WTC11 (cell line): ENCODE measurements at regions not wholly inside any gene's neighbourhood (a gene's known extent, or its start where the extent isn't known, plus 50 kb on each side); places are given as distances from the start of the nearest gene placed in this dataset.

Experiments used
- ATAC-seq: fragments of 200-7000 bp; cut with Tn5 transposase; 2 replicates; pipeline ENCODE4 v1.10.0; 2021; ENCODE audit warnings: mild to moderate bottlenecking, moderate library complexity
- CTCF ChIA-PET: fragments of 300-600 bp; sonication (Branson Sonifier 250); formaldehyde crosslinking; loops from one replicate; lab custom pipeline; 2021; ENCODE audit warnings: antibody characterized with exemption; lab: Charles Lee
- POLR2A ChIA-PET: fragments of 350-600 bp; sonication (Branson Sonifier 250); formaldehyde crosslinking; loops from one replicate; lab custom pipeline; 2021; ENCODE audit warnings: antibody characterized with exemption; lab: Charles Lee
- DNase-seq: peaks from one replicate; pipeline ENCODE4 v3.0.0; 2021; ENCODE audit warnings: low spot score
- H3K27ac Mint-ChIP-seq: 2 replicates; pipeline ENCODE4 v1.8.0; 2021; ENCODE audit warnings: mixed read lengths
- H3K27me3 Mint-ChIP-seq: 2 replicates; pipeline ENCODE4 v1.8.0; 2021; ENCODE audit warnings: low read depth, mild to moderate bottlenecking, moderate library complexity, mixed read lengths
- H3K36me3 Mint-ChIP-seq: 2 replicates; pipeline ENCODE4 v1.8.0; 2021; ENCODE audit warnings: mixed read lengths
- H3K4me1 Mint-ChIP-seq: 2 replicates; pipeline ENCODE4 v1.8.0; 2022; ENCODE audit warnings: mixed read lengths
- H3K4me3 Mint-ChIP-seq: 2 replicates; pipeline ENCODE4 v1.8.0; 2021; ENCODE audit warnings: mild to moderate bottlenecking, moderate library complexity, mixed read lengths
- H3K9me3 Mint-ChIP-seq: 2 replicates; pipeline ENCODE4 v1.8.0; 2021; ENCODE audit warnings: mixed read lengths
- AR ChIP-seq: fragments of 250-450 bp; sonication (Bioruptor Pico); IDR thresholded peaks from 2 replicates; pipeline ENCODE4 v1.9.0; 2021; ENCODE audit warnings: mild to moderate bottlenecking
- ARID4B ChIP-seq: sonication (generic); formaldehyde crosslinking; IDR thresholded peaks from 2 replicates; pipeline ENCODE4 v1.8.0; 2023; ENCODE audit warnings: missing genetic modification reagents, mild to moderate bottlenecking, borderline replicate concordance
- CREM ChIP-seq: sonication (generic); formaldehyde crosslinking; IDR thresholded peaks from 2 replicates; pipeline ENCODE4 v1.8.1; 2022; ENCODE audit warnings: mild to moderate bottlenecking, missing genetic modification reagents, moderate library complexity
- CTCF ChIP-seq: fragments of 200-600 bp; IDR thresholded peaks from 2 replicates; pipeline ENCODE4 v1.8.0; 2022; ENCODE audit warnings: antibody characterized with exemption
- HMGA2 ChIP-seq: fragments of 250-450 bp; sonication (Bioruptor Pico); IDR thresholded peaks from 2 replicates; pipeline ENCODE4 v1.4.0; 2021; ENCODE audit warnings: mild to moderate bottlenecking, moderate library complexity
- JAZF1 ChIP-seq: fragments of 250-450 bp; sonication (Bioruptor Pico); IDR thresholded peaks from 2 replicates; pipeline ENCODE4 v1.9.0; 2021; ENCODE audit warnings: moderate library complexity, mild to moderate bottlenecking, inconsistent platforms
- JUN ChIP-seq: sonication (generic); formaldehyde crosslinking; IDR thresholded peaks from 2 replicates; pipeline ENCODE4 v1.8.0; 2023; ENCODE audit warnings: mild to moderate bottlenecking, missing genetic modification reagents
- KAT7 ChIP-seq: sonication (generic); formaldehyde crosslinking; IDR thresholded peaks from 2 replicates; pipeline ENCODE4 v1.8.1; 2023; ENCODE audit warnings: missing genetic modification reagents, mild to moderate bottlenecking, borderline replicate concordance
- MXD4 ChIP-seq: fragments of 250-450 bp; sonication (Bioruptor Pico); IDR thresholded peaks from 2 replicates; pipeline ENCODE4 v1.8.0; 2021; ENCODE audit warnings: mild to moderate bottlenecking, moderate library complexity, borderline replicate concordance
- NR3C1 ChIP-seq: sonication (generic); formaldehyde crosslinking; conservative IDR thresholded peaks from 2 replicates; pipeline ENCODE4 v1.8.1; 2023; ENCODE audit warnings: low read depth, mild to moderate bottlenecking, missing genetic modification reagents
- SP1 ChIP-seq: sonication (generic); formaldehyde crosslinking; conservative IDR thresholded peaks from 2 replicates; pipeline ENCODE4 v1.8.1; 2022; ENCODE audit warnings: missing genetic modification reagents
- USF1 ChIP-seq: sonication (generic); formaldehyde crosslinking; IDR thresholded peaks from 2 replicates; pipeline ENCODE4 v1.8.0; 2022; ENCODE audit warnings: mild to moderate bottlenecking, missing genetic modification reagents
- USF2 ChIP-seq: sonication (generic); formaldehyde crosslinking; IDR thresholded peaks from 2 replicates; pipeline ENCODE4 v1.8.1; 2023; ENCODE audit warnings: mild to moderate bottlenecking, missing genetic modification reagents, moderate library complexity
- ZBTB21 ChIP-seq: sonication (generic); formaldehyde crosslinking; IDR thresholded peaks from 2 replicates; pipeline ENCODE4 v1.8.1; 2023; ENCODE audit warnings: mild to moderate bottlenecking, missing genetic modification reagents, borderline replicate concordance
- ZMAT4 ChIP-seq: fragments of 250-450 bp; sonication (Bioruptor Pico); IDR thresholded peaks from 2 replicates; pipeline ENCODE4 v1.9.0; 2021; ENCODE audit warnings: mild to moderate bottlenecking
- ZNF281 ChIP-seq: sonication (generic); formaldehyde crosslinking; IDR thresholded peaks from 2 replicates; pipeline ENCODE4 v1.8.0; 2023; ENCODE audit warnings: mild to moderate bottlenecking, missing genetic modification reagents
- ZNF396 ChIP-seq: fragments of 250-450 bp; sonication (Bioruptor Pico); IDR thresholded peaks from 2 replicates; pipeline ENCODE4 v1.8.0; 2021; ENCODE audit warnings: mild to moderate bottlenecking, moderate library complexity, borderline replicate concordance
- ZNF425 ChIP-seq: fragments of 250-450 bp; sonication (Bioruptor Pico); conservative IDR thresholded peaks from 2 replicates; pipeline ENCODE4 v1.9.0; 2021; ENCODE audit warnings: mild to moderate bottlenecking
- ZSCAN18 ChIP-seq: fragments of 250-450 bp; sonication (Bioruptor Pico); IDR thresholded peaks from 2 replicates; pipeline ENCODE4 v2.1.2; 2022; ENCODE audit warnings: mild to moderate bottlenecking, moderate library complexity

- Mint-ChIP-seq H3K9me3 (no peaks in the 10 kb centered on the region), H3K27me3 (no peaks in the 10 kb centered on the region), H3K36me3 (no peaks in the 10 kb centered on the region)
- POLR2A ChIA-PET = no interaction called here
- DNase-seq = no peak
- TF ChIP-seq CREM (CRISPR knock-in tag) (no peak), ARID4B (CRISPR knock-in tag) (no peak), ZMAT4 (CRISPR knock-in tag) (no peak), ZNF281 (CRISPR knock-in tag) (no peak), ZSCAN18 (no peak), JAZF1 (CRISPR knock-in tag) (no peak), MXD4 (CRISPR knock-in tag) (no peak), ZNF425 (CRISPR knock-in tag) (no peak), ZNF396 (CRISPR knock-in tag) (no peak), ZBTB21 (CRISPR knock-in tag) (no peak), HMGA2 (CRISPR knock-in tag) (no peak), NR3C1 (no peak), JUN (CRISPR knock-in tag) (no peak), CTCF (no peak), AR (CRISPR knock-in tag) (no peak), SP1 (CRISPR knock-in tag) (no peak), KAT7 (CRISPR knock-in tag) (no peak), USF2 (CRISPR knock-in tag) (no peak), USF1 (no peak)
- TF ChIP-seq, all 79 proteins: peak for 0
- no peak for ATAC-seq
- Mint-ChIP-seq H3K4me1 (peaks cover 19% of the 10 kb centered on the region), H3K27ac (no peak overlapping the region), H3K4me3 (no peak overlapping the region)
- CTCF ChIA-PET = interaction anchor here (1.6 kb wide), 1 partner anchor 297 kb away, joined by 5 read pairs; no protein-coding TSS in a partner anchor
These were observed 303.2 kb upstream of the LRFN5 start for GRCh38 chr14:41303506-41303905.
